ENCODE measurements at regions not wholly inside any gene's neighbourhood (a gene's known extent, or its start where the extent isn't known, plus 50 kb on each side); places are given as distances from the start of the nearest gene placed in this dataset.

DNA sequence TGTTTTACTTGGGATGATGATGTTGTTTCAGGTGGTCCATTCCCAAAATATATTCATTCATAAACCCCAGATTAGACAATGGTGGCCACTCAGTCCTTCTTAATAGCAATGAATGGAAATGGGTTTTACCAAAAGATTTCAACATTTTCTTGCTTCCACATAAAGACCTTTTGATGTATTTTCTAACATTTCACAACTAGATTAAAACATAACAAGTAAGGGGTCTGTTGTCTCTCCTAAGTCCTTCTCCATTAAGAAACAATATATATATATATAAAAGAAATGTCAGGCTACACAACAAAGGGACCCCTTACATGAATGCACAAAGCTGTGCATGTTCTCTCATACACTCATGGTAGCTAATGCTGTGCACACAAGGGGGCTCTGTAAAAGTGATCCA, 176.4 kb downstream of the ANXA2 start:
- no peaks in the 10 kb centered on the region for H3K4me1 ChIP-seq (ENCODE audit: control insufficient read depth in 4 of 4, insufficient read depth in 4 of 4, low read length in 3 of 4)
- no peaks in the 10 kb centered on the region for H3K9me3 ChIP-seq (ENCODE audit: control insufficient read depth in 4 of 4, low read length in 3 of 4)
- H3K27ac ChIP-seq (ENCODE audit: low read depth in 1 of 2, low read length in 2 of 2) = no peak overlapping the region
- no peaks in the 10 kb centered on the region for H3K27me3 ChIP-seq (ENCODE audit: control insufficient read depth in 4 of 4, insufficient read depth in 4 of 4, low read length in 3 of 4)
- TF ChIP-seq HNF4A (conservative IDR thresholded peaks at IDR 0.05) (no peak), NR2F2 (IDR thresholded peaks at IDR 0.05) (no peak), GABPA (IDR thresholded peaks at IDR 0.05 in 1 of 2, conservative IDR thresholded peaks at IDR 0.05 in 1 of 2) (no peak), RXRA (IDR thresholded peaks at IDR 0.05) (no peak), JUND (IDR thresholded peaks at IDR 0.05) (no peak), FOXA2 (IDR thresholded peaks at IDR 0.05) (no peak), EGR1 (IDR thresholded peaks at IDR 0.05; ENCODE audit: low read depth in 2 of 2) (no peak)
- TF ChIP-seq, protein P1, sequence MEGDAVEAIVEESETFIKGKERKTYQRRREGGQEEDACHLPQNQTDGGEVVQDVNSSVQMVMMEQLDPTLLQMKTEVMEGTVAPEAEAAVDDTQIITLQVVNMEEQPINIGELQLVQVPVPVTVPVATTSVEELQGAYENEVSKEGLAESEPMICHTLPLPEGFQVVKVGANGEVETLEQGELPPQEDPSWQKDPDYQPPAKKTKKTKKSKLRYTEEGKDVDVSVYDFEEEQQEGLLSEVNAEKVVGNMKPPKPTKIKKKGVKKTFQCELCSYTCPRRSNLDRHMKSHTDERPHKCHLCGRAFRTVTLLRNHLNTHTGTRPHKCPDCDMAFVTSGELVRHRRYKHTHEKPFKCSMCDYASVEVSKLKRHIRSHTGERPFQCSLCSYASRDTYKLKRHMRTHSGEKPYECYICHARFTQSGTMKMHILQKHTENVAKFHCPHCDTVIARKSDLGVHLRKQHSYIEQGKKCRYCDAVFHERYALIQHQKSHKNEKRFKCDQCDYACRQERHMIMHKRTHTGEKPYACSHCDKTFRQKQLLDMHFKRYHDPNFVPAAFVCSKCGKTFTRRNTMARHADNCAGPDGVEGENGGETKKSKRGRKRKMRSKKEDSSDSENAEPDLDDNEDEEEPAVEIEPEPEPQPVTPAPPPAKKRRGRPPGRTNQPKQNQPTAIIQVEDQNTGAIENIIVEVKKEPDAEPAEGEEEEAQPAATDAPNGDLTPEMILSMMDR (IDR thresholded peaks at IDR 0.05; ENCODE audit: low read depth, low read length, missing input control) = no peak
- TF ChIP-seq, protein P2, sequence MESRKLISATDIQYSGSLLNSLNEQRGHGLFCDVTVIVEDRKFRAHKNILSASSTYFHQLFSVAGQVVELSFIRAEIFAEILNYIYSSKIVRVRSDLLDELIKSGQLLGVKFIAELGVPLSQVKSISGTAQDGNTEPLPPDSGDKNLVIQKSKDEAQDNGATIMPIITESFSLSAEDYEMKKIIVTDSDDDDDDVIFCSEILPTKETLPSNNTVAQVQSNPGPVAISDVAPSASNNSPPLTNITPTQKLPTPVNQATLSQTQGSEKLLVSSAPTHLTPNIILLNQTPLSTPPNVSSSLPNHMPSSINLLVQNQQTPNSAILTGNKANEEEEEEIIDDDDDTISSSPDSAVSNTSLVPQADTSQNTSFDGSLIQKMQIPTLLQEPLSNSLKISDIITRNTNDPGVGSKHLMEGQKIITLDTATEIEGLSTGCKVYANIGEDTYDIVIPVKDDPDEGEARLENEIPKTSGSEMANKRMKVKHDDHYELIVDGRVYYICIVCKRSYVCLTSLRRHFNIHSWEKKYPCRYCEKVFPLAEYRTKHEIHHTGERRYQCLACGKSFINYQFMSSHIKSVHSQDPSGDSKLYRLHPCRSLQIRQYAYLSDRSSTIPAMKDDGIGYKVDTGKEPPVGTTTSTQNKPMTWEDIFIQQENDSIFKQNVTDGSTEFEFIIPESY (IDR thresholded peaks at IDR 0.05) = no peak
- TF ChIP-seq, protein P3, sequence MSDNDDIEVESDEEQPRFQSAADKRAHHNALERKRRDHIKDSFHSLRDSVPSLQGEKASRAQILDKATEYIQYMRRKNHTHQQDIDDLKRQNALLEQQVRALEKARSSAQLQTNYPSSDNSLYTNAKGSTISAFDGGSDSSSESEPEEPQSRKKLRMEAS (IDR thresholded peaks at IDR 0.05) = no peak
- H3K4me3 ChIP-seq (ENCODE audit: low read depth in 1 of 3, low read length in 3 of 3) = no peak overlapping the region
- DNase-seq (ENCODE audit: low spot score) = no peak
- H3K9ac ChIP-seq (ENCODE audit: low read depth in 1 of 2, low read length in 2 of 2) = no peak overlapping the region
- no peaks in the 10 kb centered on the region for H3K36me3 ChIP-seq (ENCODE audit: control insufficient read depth in 4 of 4, insufficient read depth in 3 of 4, low read depth in 1 of 4, low read length in 3 of 4)

DNA sequence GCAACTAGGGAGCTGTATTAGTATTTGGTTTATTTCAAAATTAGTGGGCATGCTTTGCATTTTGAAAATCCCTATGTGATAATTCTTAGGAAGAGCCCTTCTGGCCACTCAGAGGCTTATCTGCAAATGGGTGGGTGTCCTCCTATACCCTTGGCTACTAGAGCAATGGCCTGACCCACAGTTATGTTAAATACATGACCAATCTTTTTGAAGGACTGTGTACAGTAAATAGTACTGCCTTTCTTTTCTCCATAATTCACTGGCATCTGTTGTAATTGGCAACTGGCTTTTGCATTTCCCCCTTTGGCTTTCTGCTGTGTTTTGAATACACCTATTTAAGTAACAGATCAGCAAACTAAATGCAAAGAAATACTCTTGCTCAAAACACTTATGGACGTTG, 175.4 kb downstream of the ANXA2 start:
- Histone ChIP-seq H3K27ac (ENCODE audit: low read depth in 1 of 2, low read length in 2 of 2) (no peak overlapping the region), H3K36me3 (ENCODE audit: control insufficient read depth in 4 of 4, insufficient read depth in 3 of 4, low read depth in 1 of 4, low read length in 3 of 4) (no peaks in the 10 kb centered on the region), H3K9ac (ENCODE audit: low read depth in 1 of 2, low read length in 2 of 2) (no peak overlapping the region), H3K4me3 (ENCODE audit: low read depth in 1 of 3, low read length in 3 of 3) (no peak overlapping the region), H3K27me3 (ENCODE audit: control insufficient read depth in 4 of 4, insufficient read depth in 4 of 4, low read length in 3 of 4) (no peaks in the 10 kb centered on the region), H3K4me1 (ENCODE audit: control insufficient read depth in 4 of 4, insufficient read depth in 4 of 4, low read length in 3 of 4) (no peaks in the 10 kb centered on the region), H3K9me3 (ENCODE audit: control insufficient read depth in 4 of 4, low read length in 3 of 4) (no peaks in the 10 kb centered on the region)
- DNase-seq (ENCODE audit: low spot score) = no peak
- 86% methylated on average over 1 of the region's 1 CpG for WGBS
- TF ChIP-seq HNF4A (conservative IDR thresholded peaks at IDR 0.05) (no peak), HNF4G (IDR thresholded peaks at IDR 0.05) (no peak)

DNA sequence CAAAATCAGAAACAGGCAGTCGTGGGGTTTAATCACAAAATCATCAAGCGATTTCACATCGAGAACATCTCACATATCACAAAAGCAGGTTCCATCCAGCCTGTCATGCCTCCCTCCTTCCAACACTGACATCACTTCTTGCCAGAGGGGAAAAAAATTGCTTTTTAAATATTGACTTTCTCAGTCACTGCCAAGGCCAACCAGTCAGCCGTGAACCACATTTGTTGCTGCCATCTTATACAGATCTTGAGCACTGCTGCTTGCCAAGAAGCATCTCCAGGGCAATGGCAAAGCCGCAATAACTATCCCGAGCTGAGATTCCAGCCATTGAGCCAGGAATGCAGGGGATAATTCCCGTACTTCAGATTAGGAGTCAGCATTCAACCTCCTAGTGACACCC, 174.6 kb downstream of the ANXA2 start:
- Histone ChIP-seq H3K27me3 (ENCODE audit: control insufficient read depth in 4 of 4, insufficient read depth in 4 of 4, low read length in 3 of 4) (no peaks in the 10 kb centered on the region), H3K27ac (ENCODE audit: low read depth in 1 of 2, low read length in 2 of 2) (no peak overlapping the region), H3K9ac (ENCODE audit: low read depth in 1 of 2, low read length in 2 of 2) (no peak overlapping the region), H3K4me3 (ENCODE audit: low read depth in 1 of 3, low read length in 3 of 3) (no peak overlapping the region), H3K9me3 (ENCODE audit: control insufficient read depth in 4 of 4, low read length in 3 of 4) (no peaks in the 10 kb centered on the region), H3K36me3 (ENCODE audit: control insufficient read depth in 4 of 4, insufficient read depth in 3 of 4, low read depth in 1 of 4, low read length in 3 of 4) (no peaks in the 10 kb centered on the region), H3K4me1 (ENCODE audit: control insufficient read depth in 4 of 4, insufficient read depth in 4 of 4, low read length in 3 of 4) (no peaks in the 10 kb centered on the region)
- WGBS = 79% methylated on average over 7 of the region's 7 CpGs
- no peak for DNase-seq (ENCODE audit: low spot score)
- TF ChIP-seq JUND (IDR thresholded peaks at IDR 0.05) (no peak), FOXA1 (IDR thresholded peaks at IDR 0.05) (no peak), YY1 (IDR thresholded peaks at IDR 0.05) (no peak), EGR1 (IDR thresholded peaks at IDR 0.05; ENCODE audit: low read depth in 2 of 2) (no peak)
- TF ChIP-seq, protein P4, sequence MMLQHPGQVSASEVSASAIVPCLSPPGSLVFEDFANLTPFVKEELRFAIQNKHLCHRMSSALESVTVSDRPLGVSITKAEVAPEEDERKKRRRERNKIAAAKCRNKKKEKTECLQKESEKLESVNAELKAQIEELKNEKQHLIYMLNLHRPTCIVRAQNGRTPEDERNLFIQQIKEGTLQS (IDR thresholded peaks at IDR 0.05) = no peak
- TF ChIP-seq, protein P5, sequence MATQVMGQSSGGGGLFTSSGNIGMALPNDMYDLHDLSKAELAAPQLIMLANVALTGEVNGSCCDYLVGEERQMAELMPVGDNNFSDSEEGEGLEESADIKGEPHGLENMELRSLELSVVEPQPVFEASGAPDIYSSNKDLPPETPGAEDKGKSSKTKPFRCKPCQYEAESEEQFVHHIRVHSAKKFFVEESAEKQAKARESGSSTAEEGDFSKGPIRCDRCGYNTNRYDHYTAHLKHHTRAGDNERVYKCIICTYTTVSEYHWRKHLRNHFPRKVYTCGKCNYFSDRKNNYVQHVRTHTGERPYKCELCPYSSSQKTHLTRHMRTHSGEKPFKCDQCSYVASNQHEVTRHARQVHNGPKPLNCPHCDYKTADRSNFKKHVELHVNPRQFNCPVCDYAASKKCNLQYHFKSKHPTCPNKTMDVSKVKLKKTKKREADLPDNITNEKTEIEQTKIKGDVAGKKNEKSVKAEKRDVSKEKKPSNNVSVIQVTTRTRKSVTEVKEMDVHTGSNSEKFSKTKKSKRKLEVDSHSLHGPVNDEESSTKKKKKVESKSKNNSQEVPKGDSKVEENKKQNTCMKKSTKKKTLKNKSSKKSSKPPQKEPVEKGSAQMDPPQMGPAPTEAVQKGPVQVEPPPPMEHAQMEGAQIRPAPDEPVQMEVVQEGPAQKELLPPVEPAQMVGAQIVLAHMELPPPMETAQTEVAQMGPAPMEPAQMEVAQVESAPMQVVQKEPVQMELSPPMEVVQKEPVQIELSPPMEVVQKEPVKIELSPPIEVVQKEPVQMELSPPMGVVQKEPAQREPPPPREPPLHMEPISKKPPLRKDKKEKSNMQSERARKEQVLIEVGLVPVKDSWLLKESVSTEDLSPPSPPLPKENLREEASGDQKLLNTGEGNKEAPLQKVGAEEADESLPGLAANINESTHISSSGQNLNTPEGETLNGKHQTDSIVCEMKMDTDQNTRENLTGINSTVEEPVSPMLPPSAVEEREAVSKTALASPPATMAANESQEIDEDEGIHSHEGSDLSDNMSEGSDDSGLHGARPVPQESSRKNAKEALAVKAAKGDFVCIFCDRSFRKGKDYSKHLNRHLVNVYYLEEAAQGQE (IDR thresholded peaks at IDR 0.05) = no peak
